ENCODE measurements at regions not wholly inside any gene's neighbourhood (a gene's known extent, or its start where the extent isn't known, plus 50 kb on each side); places are given as distances from the start of the nearest gene placed in this dataset.
"Not testable (repeated sequence)": the region's sequence is repeated elsewhere in the genome, so short reads cannot be mapped to it uniquely, and the experiment has no call there.

GRCh38 chr3:24688446-24689148 lies 193.9 kb upstream of the THRB start:
- Histone ChIP-seq H3K27me3 (replicated peaks; ENCODE audit: control insufficient read depth, insufficient read depth, low read length) (no peaks in the 10 kb centered on the region), H3K36me3 (ENCODE audit: control insufficient read depth, insufficient read depth, low read length) (no peaks in the 10 kb centered on the region), H3K9me3 (no peaks in the 10 kb centered on the region), H3K4me1 (0 out of 2 replicates have a peak, but pooled peaks cover 3% of the 10 kb centered on the region), H3K4me3 (ENCODE audit: low read depth, low read length) (no peak overlapping the region)
- H3K9me3 Mint-ChIP-seq (ENCODE audit: unreplicated experiment), result no peaks in the 10 kb centered on the region
- no TSS peak for BruUV-seq (replicated peaks)
- no peak overlapping the region for H3K27ac Mint-ChIP-seq (ENCODE audit: unreplicated experiment)
- no peaks in the 10 kb centered on the region for H3K36me3 Mint-ChIP-seq (ENCODE audit: insufficient read depth, unreplicated experiment)
- POLR2A ChIA-PET, result no interaction called here
- CTCF ChIA-PET, result no interaction called here
- no peak for TF ChIP-seq CTCF (IDR thresholded peaks at IDR 0.05; ENCODE audit: insufficient read depth in 1 of 2, low read depth in 1 of 2, low read length in 1 of 2, severe bottlenecking in 1 of 2, unreplicated experiment in 1 of 2)
- H3K4me3 Mint-ChIP-seq (ENCODE audit: unreplicated experiment), result no peak overlapping the region
- H3K4me1 Mint-ChIP-seq (ENCODE audit: low read depth, unreplicated experiment), result no peaks in the 10 kb centered on the region
- no peak for DNase-seq
- intact Hi-C loops (cut with micrococcal nuclease; ENCODE audit: unreplicated experiment), result loop anchor here (10.0 kb wide), 1 partner anchor 454 kb away; no protein-coding TSS in a partner anchor
- no peaks in the 10 kb centered on the region for H3K27me3 Mint-ChIP-seq (ENCODE audit: insufficient read depth, unreplicated experiment)

- ChIA-PET POLR2A (no interaction called here), CTCF (no interaction called here)
- H3K4me3 Mint-ChIP-seq (ENCODE audit: unreplicated experiment), result no peak overlapping the region
- BruUV-seq (replicated peaks), result no TSS peak
- 0 out of 2 replicates have a peak, but pooled peaks cover 3% of the 10 kb centered on the region for H3K4me1 ChIP-seq
- H3K4me3 ChIP-seq (ENCODE audit: low read depth, low read length), result no peak overlapping the region
- no peaks in the 10 kb centered on the region for H3K36me3 Mint-ChIP-seq (ENCODE audit: insufficient read depth, unreplicated experiment)
- no peaks in the 10 kb centered on the region for H3K4me1 Mint-ChIP-seq (ENCODE audit: low read depth, unreplicated experiment)
- TF ChIP-seq CTCF (IDR thresholded peaks at IDR 0.05; ENCODE audit: insufficient read depth in 1 of 2, low read depth in 1 of 2, low read length in 1 of 2, severe bottlenecking in 1 of 2, unreplicated experiment in 1 of 2), result no peak
- H3K36me3 ChIP-seq (ENCODE audit: control insufficient read depth, insufficient read depth, low read length), result no peaks in the 10 kb centered on the region
- H3K27me3 Mint-ChIP-seq (ENCODE audit: insufficient read depth, unreplicated experiment), result no peaks in the 10 kb centered on the region
- DNase-seq, result no peak
- H3K27ac Mint-ChIP-seq (ENCODE audit: unreplicated experiment), result no peak overlapping the region
- intact Hi-C loops (cut with micrococcal nuclease; ENCODE audit: unreplicated experiment), result loop anchor here (10.0 kb wide), 1 partner anchor 455 kb away; no protein-coding TSS in a partner anchor
- H3K9me3 ChIP-seq, result no peaks in the 10 kb centered on the region
- no peaks in the 10 kb centered on the region for H3K27me3 ChIP-seq (replicated peaks; ENCODE audit: control insufficient read depth, insufficient read depth, low read length)
- H3K9me3 Mint-ChIP-seq (ENCODE audit: unreplicated experiment), result no peaks in the 10 kb centered on the region
Measured at GRCh38 chr3:24689353-24689752, 194.7 kb upstream of the THRB start.

GRCh38 chr3:24690777-24691176 lies 196.1 kb upstream of the THRB start:
- POLR2A ChIA-PET, result no interaction called here
- no TSS peak for BruUV-seq (replicated peaks)
- CTCF ChIA-PET, result no interaction called here

GRCh38 chr3:24699078-24699477 lies 204.4 kb upstream of the THRB start:
- H3K36me3 Mint-ChIP-seq (ENCODE audit: insufficient read depth, unreplicated experiment); intact Hi-C loops (cut with micrococcal nuclease; ENCODE audit: unreplicated experiment); H3K9me3 ChIP-seq; DNase-seq; H3K27ac Mint-ChIP-seq (ENCODE audit: unreplicated experiment); H3K4me3 ChIP-seq (ENCODE audit: low read depth, low read length); POLR2A ChIA-PET; H3K4me1 ChIP-seq; H3K36me3 ChIP-seq (ENCODE audit: control insufficient read depth, insufficient read depth, low read length); H3K4me1 Mint-ChIP-seq (ENCODE audit: low read depth, unreplicated experiment); BruUV-seq (replicated peaks); H3K4me3 Mint-ChIP-seq (ENCODE audit: unreplicated experiment); H3K27me3 ChIP-seq (replicated peaks; ENCODE audit: control insufficient read depth, insufficient read depth, low read length); H3K9me3 Mint-ChIP-seq (ENCODE audit: unreplicated experiment): not testable (repeated sequence)
- CTCF ChIA-PET, result interaction anchor here (0.6 to 1.1 kb wide), 2 partner anchors 212 to 701 kb away, joined by 3 read pairs; no protein-coding TSS in a partner anchor
- H3K27me3 Mint-ChIP-seq (ENCODE audit: insufficient read depth, unreplicated experiment), result peaks cover 12% of the 10 kb centered on the region

More at GRCh38 chr3:24690777-24691176, 196.1 kb upstream of the THRB start:
- Mint-ChIP-seq H3K27ac (ENCODE audit: unreplicated experiment) (no peak overlapping the region), H3K36me3 (ENCODE audit: insufficient read depth, unreplicated experiment) (no peaks in the 10 kb centered on the region), H3K4me1 (ENCODE audit: low read depth, unreplicated experiment) (no peaks in the 10 kb centered on the region), H3K27me3 (ENCODE audit: insufficient read depth, unreplicated experiment) (no peaks in the 10 kb centered on the region), H3K9me3 (ENCODE audit: unreplicated experiment) (no peaks in the 10 kb centered on the region), H3K4me3 (ENCODE audit: unreplicated experiment) (no peak overlapping the region)
- 0 out of 2 replicates have a peak, but pooled peaks cover 3% of the 10 kb centered on the region for H3K4me1 ChIP-seq
- H3K36me3 ChIP-seq (ENCODE audit: control insufficient read depth, insufficient read depth, low read length), result no peaks in the 10 kb centered on the region
- H3K9me3 ChIP-seq, result no peaks in the 10 kb centered on the region
- intact Hi-C loops (cut with micrococcal nuclease; ENCODE audit: unreplicated experiment), result no loop called here
- no peak for TF ChIP-seq CTCF (IDR thresholded peaks at IDR 0.05; ENCODE audit: insufficient read depth in 1 of 2, low read depth in 1 of 2, low read length in 1 of 2, severe bottlenecking in 1 of 2, unreplicated experiment in 1 of 2)
- no peak overlapping the region for H3K4me3 ChIP-seq (ENCODE audit: low read depth, low read length)
- H3K27me3 ChIP-seq (replicated peaks; ENCODE audit: control insufficient read depth, insufficient read depth, low read length), result no peaks in the 10 kb centered on the region
- DNase-seq, result no peak

All from Caco-2 (cell line).